H1 (cell line): ENCODE measurements at regions not wholly inside any gene's neighbourhood (a gene's known extent, or its start where the extent isn't known, plus 50 kb on each side); places are given as distances from the start of the nearest gene placed in this dataset.

Source experiments
- CTCF ChIA-PET: fragments of 300-600 bp; sonication (Branson Sonifier 250); formaldehyde crosslinking; loops from one replicate; lab custom pipeline; 2021; ENCODE audit not compliant: partially characterized antibody; lab: Charles Lee
- POLR2A ChIA-PET: fragments of 300-600 bp; sonication (Branson Sonifier 250); formaldehyde crosslinking; loops from one replicate; lab custom pipeline; 2021; ENCODE audit warnings: inconsistent platforms; ENCODE audit not compliant: partially characterized antibody; lab: Charles Lee
- DNase-seq, 2 experiments: peaks; one replicate each; pipeline versions ENCODE4 v3.0.0 to v3.0.0-alpha.2; 2010 to 2022; ENCODE audit warnings: low spot score in 2 of 2, low read depth in 1 of 2, mixed read lengths in 1 of 2
- FAIRE-seq: peaks from 2 replicates; lab custom pipeline; 2011; peaks lifted over from hg19 to GRCh38; lab: Jason Lieb, UNC
- H2AFZ ChIP-seq: 2 replicates; pipeline ENCODE4 v1.8.1; 2012; ENCODE audit warnings: low read length, inconsistent platforms
- H2AK5ac ChIP-seq: 2 replicates; pipeline ENCODE4 v1.6.1; 2013; ENCODE audit warnings: low read depth, low read length
- H2BK120ac ChIP-seq: replicated peaks from 2 replicates; pipeline ENCODE3; 2013; ENCODE audit warnings: low read depth, low read length, inconsistent platforms
- H2BK12ac ChIP-seq: 2 replicates; pipeline ENCODE4 v1.6.1; 2013; ENCODE audit warnings: low read depth, low read length
- H2BK15ac ChIP-seq: 2 replicates; pipeline ENCODE4 v1.6.1; 2013; ENCODE audit warnings: low read length
- H2BK20ac ChIP-seq: 2 replicates; pipeline ENCODE4 v1.6.1; 2013; ENCODE audit warnings: low read length
- H2BK5ac ChIP-seq: 2 replicates; pipeline ENCODE4 v1.6.1; 2013; ENCODE audit warnings: low read depth, low read length
- H3K14ac ChIP-seq: 2 replicates; pipeline ENCODE4 v1.6.1; 2013; ENCODE audit warnings: inconsistent platforms; ENCODE audit not compliant: insufficient read length
- H3K18ac ChIP-seq: 2 replicates; pipeline ENCODE4 v1.6.1; 2013; ENCODE audit warnings: low read length; ENCODE audit errors: extremely low read depth
- H3K23ac ChIP-seq: 2 replicates; pipeline ENCODE4 v1.6.1; 2013; ENCODE audit warnings: inconsistent platforms; ENCODE audit not compliant: insufficient read length
- H3K23me2 ChIP-seq: 2 replicates; pipeline ENCODE4 v1.6.1; 2013; ENCODE audit warnings: low read depth, low read length
- H3K27ac ChIP-seq: 2 replicates; pipeline ENCODE4 v1.6.1; 2011; ENCODE audit warnings: low read depth, low read length, inconsistent platforms
- H3K27me3 ChIP-seq, 4 experiments: replicated peaks in 1 of 4; 1 replicate in 1 of 4; 2 replicates in 3 of 4; pipeline versions ENCODE4 v1.6.1 to v1.8.1; 2011 to 2013; ENCODE audit warnings: low read length in 3 of 4, mild to moderate bottlenecking in 3 of 4, inconsistent platforms in 2 of 4, mixed read lengths in 2 of 4, moderate library complexity in 1 of 4; ENCODE audit not compliant: control insufficient read depth in 3 of 4, insufficient read depth in 3 of 4; ENCODE audit errors: extremely low read depth in 1 of 4
- H3K36me3 ChIP-seq, 4 experiments: 2 replicates each; pipeline versions ENCODE4 v1.6.1 to v1.8.1; 2011 to 2013; ENCODE audit warnings: mild to moderate bottlenecking in 4 of 4, low read length in 3 of 4, moderate library complexity in 2 of 4, control low read depth in 1 of 4, inconsistent platforms in 1 of 4; ENCODE audit not compliant: insufficient read depth in 4 of 4, control insufficient read depth in 2 of 4
- H3K4ac ChIP-seq: replicated peaks from 2 replicates; pipeline ENCODE3; 2013; ENCODE audit warnings: low read length, low read depth, mixed read lengths, inconsistent platforms; ENCODE audit not compliant: insufficient read length
- H3K4me1 ChIP-seq, 4 experiments: replicated peaks in 1 of 4; 1 replicate in 1 of 4; 2 replicates in 3 of 4; pipeline versions ENCODE4 v1.6.1 to v1.8.1; 2011 to 2013; ENCODE audit warnings: low read length in 3 of 4, inconsistent platforms in 2 of 4, mixed read lengths in 1 of 4; ENCODE audit not compliant: insufficient read depth in 4 of 4, control insufficient read depth in 3 of 4
- H3K4me2 ChIP-seq, 2 experiments: 2 replicates each; pipeline versions ENCODE4 v1.6.1 to v1.8.1; 2011 to 2013; ENCODE audit warnings: low read depth in 2 of 2, low read length in 2 of 2, control low read depth in 1 of 2, inconsistent platforms in 1 of 2, mild to moderate bottlenecking in 1 of 2; ENCODE audit not compliant: insufficient read depth in 1 of 2
- H3K4me3 ChIP-seq, 4 experiments: fragments of 200-600, 300-600 bp in 1 of 4; sonication (generic), shearing (Covaris generic), sonication (Bioruptor Twin) in 1 of 4; 2 replicates each; pipeline versions ENCODE4 v1.5.1 to v1.8.1; 2011 to 2016; ENCODE audit warnings: low read length in 4 of 4, low read depth in 3 of 4, control low read depth in 2 of 4, inconsistent platforms in 2 of 4, mild to moderate bottlenecking in 2 of 4, mixed read lengths in 1 of 4, moderate library complexity in 1 of 4; ENCODE audit not compliant: insufficient read depth in 2 of 4; ENCODE audit errors: extremely low read depth in 1 of 4
- H3K56ac ChIP-seq: replicated peaks from 2 replicates; pipeline ENCODE3; 2013; ENCODE audit warnings: low read depth, mild to moderate bottlenecking, mixed read lengths, low read length, inconsistent platforms; ENCODE audit not compliant: insufficient read length
- H3K79me1 ChIP-seq: 2 replicates; pipeline ENCODE4 v1.6.1; 2013; ENCODE audit warnings: low read depth, low read length, control low read depth
- H3K79me2 ChIP-seq, 2 experiments: 2 replicates each; pipeline versions ENCODE4 v1.6.1 to v1.8.1; 2012 to 2013; ENCODE audit warnings: low read length in 2 of 2, mild to moderate bottlenecking in 2 of 2, inconsistent platforms in 1 of 2; ENCODE audit not compliant: insufficient read depth in 2 of 2, control insufficient read depth in 1 of 2
- H3K9ac ChIP-seq, 4 experiments: replicated peaks in 1 of 4; 1 replicate in 1 of 4; 2 replicates in 3 of 4; pipeline versions ENCODE4 v1.6.1 to v1.8.1; 2011 to 2013; ENCODE audit warnings: low read depth in 3 of 4, low read length in 3 of 4, control low read depth in 2 of 4, mild to moderate bottlenecking in 2 of 4, moderate library complexity in 2 of 4, inconsistent platforms in 1 of 4; ENCODE audit errors: extremely low read depth in 1 of 4
- H3K9me3 ChIP-seq, 2 experiments: 2 replicates each; pipeline versions ENCODE4 v1.6.1 to v1.8.1; 2012 to 2013; ENCODE audit warnings: mild to moderate bottlenecking in 2 of 2, moderate library complexity in 2 of 2, control low read depth in 1 of 2, inconsistent platforms in 1 of 2, low read depth in 1 of 2, low read length in 1 of 2, mixed read lengths in 1 of 2; ENCODE audit not compliant: insufficient read depth in 2 of 2
- H4K20me1 ChIP-seq, 2 experiments: replicated peaks in 1 of 2; 2 replicates each; pipeline versions ENCODE3 to v1.8.1; 2011 to 2013; ENCODE audit warnings: inconsistent platforms in 2 of 2, low read length in 2 of 2, mild to moderate bottlenecking in 1 of 2; ENCODE audit not compliant: insufficient read depth in 2 of 2, control insufficient read depth in 1 of 2
- H4K5ac ChIP-seq: 2 replicates; pipeline ENCODE4 v1.6.1; 2013; ENCODE audit warnings: low read length, low read depth, mixed read lengths, inconsistent platforms; ENCODE audit not compliant: insufficient read length
- H4K8ac ChIP-seq: 2 replicates; pipeline ENCODE4 v1.8.0; 2013; ENCODE audit warnings: mild to moderate bottlenecking, moderate library complexity, low read length, inconsistent platforms; ENCODE audit not compliant: insufficient read depth; ENCODE audit errors: extremely low read depth
- H4K91ac ChIP-seq: replicated peaks from 2 replicates; pipeline ENCODE3; 2013; ENCODE audit warnings: low read length, mixed read lengths, inconsistent platforms; ENCODE audit not compliant: insufficient read length
- CEBPB ChIP-seq: IDR thresholded peaks from 2 replicates; pipeline ENCODE4 v1.6.1; 2012; ENCODE audit warnings: low read depth, low read length
- GTF2F1 ChIP-seq: IDR thresholded peaks from 2 replicates; pipeline ENCODE4 v1.6.1; 2012; ENCODE audit warnings: low read depth, low read length, improper control_type of control experiment, borderline replicate concordance
- KDM1A ChIP-seq: fragments of 200-600, 300-600 bp; sonication (generic); IDR thresholded peaks from 2 replicates; pipeline ENCODE4 v1.7.1; 2016; ENCODE audit warnings: mild to moderate bottlenecking, low read length, borderline replicate concordance
- KDM5A ChIP-seq: fragments of 200-600 bp; IDR thresholded peaks from 2 replicates; pipeline ENCODE4 v1.7.1; 2012; ENCODE audit warnings: mild to moderate bottlenecking, low read length, inconsistent platforms, mixed read lengths
- SAP30 ChIP-seq: fragments of 300-600 bp; sonication (generic); IDR thresholded peaks from 2 replicates; pipeline ENCODE4 v1.7.1; 2012; ENCODE audit warnings: low read length, moderate library complexity, mild to moderate bottlenecking, inconsistent platforms; ENCODE audit not compliant: insufficient read depth, insufficient replicate concordance
- SRF ChIP-seq: IDR thresholded peaks from 2 replicates; pipeline ENCODE4 v1.6.1; 2011; ENCODE audit warnings: mild to moderate bottlenecking, low read depth, low read length, moderate library complexity
- WGBS, 2 experiments: shearing (Covaris generic) in 1 of 2; methylation state at CpG; one replicate each; pipeline versions ENCODE4 v1.1.6 to v1.1.7; 2013 to 2015; ENCODE audit warnings: low lambda C conversion rate in 2 of 2, mixed read lengths in 2 of 2, inconsistent platforms in 1 of 2, low coverage in 1 of 2, missing lambda C conversion rate in 1 of 2; ENCODE audit not compliant: insufficient replicate concordance in 2 of 2, insufficient coverage in 1 of 2, insufficient read length in 1 of 2; ENCODE audit errors: extremely low coverage in 1 of 2, missing lambda C conversion rate in 1 of 2; 5-methylcytosine and 5-hydroxymethylcytosine counted together

- CTCF ChIA-PET, result interaction anchor here (0.6 to 1.7 kb wide), 3 partner anchors 30 to 1174 kb away, joined by 3 to 4 read pairs (median 3); no protein-coding TSS in a partner anchor
- no peaks in the 10 kb centered on the region for H3K27me3 ChIP-seq
Observed at GRCh38 chr5:91468651-91469422, 85.7 kb upstream of the ARRDC3 start.

More at GRCh38 chr5:91468651-91469422, 85.7 kb upstream of the ARRDC3 start:
- Histone ChIP-seq H2AFZ (no peak overlapping the region), H2BK12ac (no peak overlapping the region), H3K79me2 (no peaks in the 10 kb centered on the region), H2BK5ac (no peak overlapping the region), H3K4me2 (no peak overlapping the region), H3K14ac (no peak overlapping the region)
- 94% methylated on average over 7 of the region's 7 CpGs; no CpG with 5 or more reads in 1 of the 2 experiments for WGBS, 2 experiments
- TF ChIP-seq KDM5A, result no peak
- TF ChIP-seq SAP30, result no peak
- TF ChIP-seq GTF2F1, result no peak
- TF ChIP-seq CEBPB, result no peak
- no peak for TF ChIP-seq SRF
- no peak for TF ChIP-seq KDM1A
- TF ChIP-seq, all 59 proteins: peak for 0
- Histone ChIP-seq H3K4ac (no peak overlapping the region), H2BK120ac (no peak overlapping the region), H3K4me3 (no peak overlapping the region), H4K91ac (no peak overlapping the region), H3K27ac (no peak overlapping the region), H2BK20ac (no peak overlapping the region), H3K23me2 (no peaks in the 10 kb centered on the region; the same call in 1 of the 2 replicates), H3K56ac (no peak overlapping the region), H2AK5ac (no peak overlapping the region), H4K20me1 (no peaks in the 10 kb centered on the region), H4K8ac (no peak overlapping the region), H3K18ac (no peak overlapping the region), H3K9ac (no peak overlapping the region), H3K9me3 (0 out of 4 replicates have a peak, but pooled peaks cover 0 to 3% of the 10 kb centered on the region in 2 experiments), H3K23ac (no peak overlapping the region), H3K79me1 (no peaks in the 10 kb centered on the region), H2BK15ac (no peak overlapping the region), H4K5ac (no peak overlapping the region), H3K4me1 (no peaks in the 10 kb centered on the region), H3K36me3 (no peaks in the 10 kb centered on the region)
- FAIRE-seq (no peak), DNase-seq (no peak)
- POLR2A ChIA-PET, result no interaction called here
